Vagina (tissue), 2 donors: ENCODE measurements at regions not wholly inside any gene's neighbourhood (a gene's known extent, or its start where the extent isn't known, plus 50 kb on each side); places are given as distances from the start of the nearest gene placed in this dataset.

Source experiments
- DNase-seq, 2 donors: peaks; one replicate each; pipeline ENCODE4 v3.0.0-alpha.2; 2017; ENCODE audit errors: extremely low spot score in 2 of 2
- H3K27ac ChIP-seq: fragments of 200-600 bp; sonication (generic); one replicate; pipeline ENCODE4 v1.5.1; 2019
- H3K27me3 ChIP-seq: fragments of 200-600 bp; sonication (generic); one replicate; pipeline ENCODE4 v1.5.1; 2019
- H3K36me3 ChIP-seq, 2 donors: fragments of 200-600 bp; sonication (generic); one replicate each; pipeline ENCODE4 v1.5.1; 2017 to 2019
- H3K4me1 ChIP-seq: fragments of 200-600 bp; sonication (generic); one replicate; pipeline ENCODE4 v1.5.1; 2019
- H3K4me3 ChIP-seq, 2 donors: fragments of 200-600 bp; sonication (generic); 1 replicate in 1 of 2; 2 replicates in 1 of 2; pipeline ENCODE4 v1.5.1; 2016 to 2019
- H3K9me3 ChIP-seq: fragments of 200-600 bp; sonication (generic); one replicate; pipeline ENCODE4 v1.5.1; 2019
- CTCF ChIP-seq, 3 experiments: fragments of 450-650 bp in 2 of 3; fragments of 200-600 bp in 1 of 3; sonication (generic) in 1 of 3; IDR thresholded peaks; one replicate each; pipeline ENCODE4 v1.5.1; 2017 to 2019; ENCODE audit warnings: antibody characterized with exemption in 3 of 3, mild to moderate bottlenecking in 2 of 3, moderate library complexity in 2 of 3
- POLR2A ChIP-seq, 2 donors: fragments of 450-650 bp; IDR thresholded peaks; one replicate each; pipeline ENCODE4 v1.6.1; 2017; ENCODE audit warnings: antibody characterized with exemption in 2 of 2, mild to moderate bottlenecking in 2 of 2, moderate library complexity in 2 of 2
- POLR2AphosphoS5 ChIP-seq, 2 donors: sonication (generic); formaldehyde crosslinking; IDR thresholded peaks; one replicate each; pipeline ENCODE4 v1.9.0; 2017; ENCODE audit warnings: antibody characterized with exemption in 2 of 2, mild to moderate bottlenecking in 2 of 2, low read depth in 1 of 2; ENCODE audit not compliant: insufficient read depth in 1 of 2
- intact Hi-C: fragments of 100-400 bp; cut with DNase I; formaldehyde crosslinking; loops from one replicate; pipeline ENCODE4 v1.15.1; 2023

- Histone ChIP-seq H3K27me3 (peaks cover 5% of the 10 kb centered on the region), H3K4me3 (no peak overlapping the region), H3K36me3 (no peaks in the 10 kb centered on the region), H3K4me1 (no peaks in the 10 kb centered on the region), H3K27ac (no peak overlapping the region), H3K9me3 (no peaks in the 10 kb centered on the region)
- DNase-seq, result no peak
- TF ChIP-seq CTCF (IDR thresholded peaks at IDR 0.05) (no peak), POLR2AphosphoS5 (IDR thresholded peaks at IDR 0.05; ENCODE audit: insufficient read depth in 1 of 2, low read depth in 1 of 2) (no peak), POLR2A (IDR thresholded peaks at IDR 0.05) (no peak)
- intact Hi-C loops, result no loop called here
Observed at GRCh38 chr12:132399092-132400010, 70.0 kb upstream of the GALNT9 start.

GRCh38 chr12:132398386-132398991, 69.1 kb upstream of the GALNT9 start:
- DNase-seq, result no peak
- Histone ChIP-seq H3K27ac (no peak overlapping the region), H3K4me3 (no peak overlapping the region), H3K36me3 (no peaks in the 10 kb centered on the region), H3K27me3 (peaks cover 5% of the 10 kb centered on the region), H3K4me1 (no peaks in the 10 kb centered on the region), H3K9me3 (no peaks in the 10 kb centered on the region)
- intact Hi-C loops, result no loop called here
- TF ChIP-seq POLR2AphosphoS5 (IDR thresholded peaks at IDR 0.05; ENCODE audit: insufficient read depth in 1 of 2, low read depth in 1 of 2) (no peak), CTCF (IDR thresholded peaks at IDR 0.05) (no peak), POLR2A (IDR thresholded peaks at IDR 0.05) (no peak)

- Histone ChIP-seq H3K9me3 (no peaks in the 10 kb centered on the region), H3K4me1 (no peaks in the 10 kb centered on the region), H3K4me3 (no peak overlapping the region), H3K27ac (no peak overlapping the region), H3K27me3 (peaks cover 5% of the 10 kb centered on the region), H3K36me3 (no peaks in the 10 kb centered on the region)
- no peak for DNase-seq
- no peak for TF ChIP-seq POLR2AphosphoS5 (IDR thresholded peaks at IDR 0.05; ENCODE audit: insufficient read depth in 1 of 2, low read depth in 1 of 2)
- TF ChIP-seq POLR2A (IDR thresholded peaks at IDR 0.05), result no peak
- TF ChIP-seq CTCF (IDR thresholded peaks at IDR 0.05), result no peak
- intact Hi-C loops, result no loop called here
Observed at GRCh38 chr12:132397934-132398385, 68.6 kb upstream of the GALNT9 start.

GRCh38 chr12:132397152-132397933, 68.0 kb upstream of the GALNT9 start:
- H3K4me3 ChIP-seq, result no peak overlapping the region
- DNase-seq, result no peak
- intact Hi-C loops, result no loop called here
- TF ChIP-seq CTCF (IDR thresholded peaks at IDR 0.05) (no peak), POLR2A (IDR thresholded peaks at IDR 0.05) (no peak), POLR2AphosphoS5 (IDR thresholded peaks at IDR 0.05; ENCODE audit: insufficient read depth in 1 of 2, low read depth in 1 of 2) (no peak)
- H3K27me3 ChIP-seq, result peaks cover 5% of the 10 kb centered on the region
- no peak overlapping the region for H3K27ac ChIP-seq
- no peaks in the 10 kb centered on the region for H3K9me3 ChIP-seq
- H3K4me1 ChIP-seq, result no peaks in the 10 kb centered on the region
- no peaks in the 10 kb centered on the region for H3K36me3 ChIP-seq
